ENCODE measurements at regions not wholly inside any gene's neighbourhood (a gene's known extent, or its start where the extent isn't known, plus 50 kb on each side); places are given as distances from the start of the nearest gene placed in this dataset.
A peak's percentile ranks its signal among the peaks of the same experiment; 100 is the strongest.

GRCh38 chr12:19848421-19848820, 409.1 kb downstream of the AEBP2 start:
- peaks cover 11% of the 10 kb centered on the region for H3K9me3 Mint-ChIP-seq
- H3K4me1 Mint-ChIP-seq (ENCODE audit: low read depth): peaks cover 28% of the 10 kb centered on the region
- H3K27ac Mint-ChIP-seq: no peak overlapping the region
- TF ChIP-seq, protein P1, sequence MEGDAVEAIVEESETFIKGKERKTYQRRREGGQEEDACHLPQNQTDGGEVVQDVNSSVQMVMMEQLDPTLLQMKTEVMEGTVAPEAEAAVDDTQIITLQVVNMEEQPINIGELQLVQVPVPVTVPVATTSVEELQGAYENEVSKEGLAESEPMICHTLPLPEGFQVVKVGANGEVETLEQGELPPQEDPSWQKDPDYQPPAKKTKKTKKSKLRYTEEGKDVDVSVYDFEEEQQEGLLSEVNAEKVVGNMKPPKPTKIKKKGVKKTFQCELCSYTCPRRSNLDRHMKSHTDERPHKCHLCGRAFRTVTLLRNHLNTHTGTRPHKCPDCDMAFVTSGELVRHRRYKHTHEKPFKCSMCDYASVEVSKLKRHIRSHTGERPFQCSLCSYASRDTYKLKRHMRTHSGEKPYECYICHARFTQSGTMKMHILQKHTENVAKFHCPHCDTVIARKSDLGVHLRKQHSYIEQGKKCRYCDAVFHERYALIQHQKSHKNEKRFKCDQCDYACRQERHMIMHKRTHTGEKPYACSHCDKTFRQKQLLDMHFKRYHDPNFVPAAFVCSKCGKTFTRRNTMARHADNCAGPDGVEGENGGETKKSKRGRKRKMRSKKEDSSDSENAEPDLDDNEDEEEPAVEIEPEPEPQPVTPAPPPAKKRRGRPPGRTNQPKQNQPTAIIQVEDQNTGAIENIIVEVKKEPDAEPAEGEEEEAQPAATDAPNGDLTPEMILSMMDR (IDR thresholded peaks at IDR 0.05): no peak
- H3K36me3 Mint-ChIP-seq (ENCODE audit: low read depth): no peaks in the 10 kb centered on the region
- H3K27me3 Mint-ChIP-seq (ENCODE audit: insufficient read depth): no peaks in the 10 kb centered on the region; the same call in 1 of the 2 replicates
- H3K4me3 Mint-ChIP-seq: no peak overlapping the region
- DNase-seq: no peak

DNA sequence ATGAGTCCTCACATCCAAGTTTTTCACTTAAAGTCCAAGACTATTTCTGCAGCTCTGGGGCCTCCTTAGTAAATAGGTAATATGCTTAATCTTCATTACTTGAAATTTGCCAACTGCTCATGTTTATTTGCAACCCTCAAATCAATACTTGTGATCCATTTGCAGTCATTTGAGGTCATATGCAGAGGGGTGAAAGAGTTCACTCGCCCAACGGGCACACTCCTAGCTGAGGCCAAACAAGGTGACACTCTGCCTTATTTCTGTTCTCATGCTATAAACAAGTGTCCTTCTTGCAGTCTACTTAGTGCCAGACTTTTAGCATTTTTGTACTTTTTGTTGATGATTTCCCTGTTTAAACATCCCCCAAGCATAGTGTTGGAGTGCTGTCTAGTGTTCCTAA, 409.9 kb downstream of the AEBP2 start:
- peaks cover 28% of the 10 kb centered on the region for H3K4me1 Mint-ChIP-seq (ENCODE audit: low read depth)

GRCh38 chr12:19850346-19851065, 411.2 kb downstream of the AEBP2 start:
- TF ChIP-seq, protein P1 (IDR thresholded peaks at IDR 0.05): no peak
- H3K27ac Mint-ChIP-seq: no peak overlapping the region; the same call in 1 of the 2 replicates
- peaks cover 28% of the 10 kb centered on the region for H3K4me1 Mint-ChIP-seq (ENCODE audit: low read depth)
- H3K27me3 Mint-ChIP-seq (ENCODE audit: insufficient read depth): no peaks in the 10 kb centered on the region; the same call in 1 of the 2 replicates
- peak; percentile 3 for DNase-seq
- H3K4me3 Mint-ChIP-seq: no peak overlapping the region; the same call in 1 of the 2 replicates
- no peaks in the 10 kb centered on the region for H3K36me3 Mint-ChIP-seq (ENCODE audit: low read depth)
- H3K9me3 Mint-ChIP-seq: peaks cover 11% of the 10 kb centered on the region

More for the DNA sequence above, 409.9 kb downstream of the AEBP2 start:
- Mint-ChIP-seq H3K9me3 (peaks cover 11% of the 10 kb centered on the region), H3K27me3 (ENCODE audit: insufficient read depth) (no peaks in the 10 kb centered on the region; the same call in 1 of the 2 replicates), H3K36me3 (ENCODE audit: low read depth) (no peaks in the 10 kb centered on the region), H3K4me3 (no peak overlapping the region), H3K27ac (no peak overlapping the region)
- TF ChIP-seq, protein P1 (IDR thresholded peaks at IDR 0.05): no peak
- DNase-seq: no peak

- H3K27me3 Mint-ChIP-seq (ENCODE audit: insufficient read depth): no peaks in the 10 kb centered on the region; the same call in 1 of the 2 replicates
- H3K4me1 Mint-ChIP-seq (ENCODE audit: low read depth): peaks cover 15% of the 10 kb centered on the region
- TF ChIP-seq, protein P1 (IDR thresholded peaks at IDR 0.05): no peak
- H3K4me3 Mint-ChIP-seq: peak overlapping the region; percentile 10; the same call in 1 of the 2 replicates
- DNase-seq: no peak
- peaks cover 11% of the 10 kb centered on the region for H3K9me3 Mint-ChIP-seq
- H3K27ac Mint-ChIP-seq: no peak overlapping the region; the same call in 1 of the 2 replicates
- H3K36me3 Mint-ChIP-seq (ENCODE audit: low read depth): no peaks in the 10 kb centered on the region
Observed at GRCh38 chr12:19852100-19852855, 413.0 kb downstream of the AEBP2 start.

DNA sequence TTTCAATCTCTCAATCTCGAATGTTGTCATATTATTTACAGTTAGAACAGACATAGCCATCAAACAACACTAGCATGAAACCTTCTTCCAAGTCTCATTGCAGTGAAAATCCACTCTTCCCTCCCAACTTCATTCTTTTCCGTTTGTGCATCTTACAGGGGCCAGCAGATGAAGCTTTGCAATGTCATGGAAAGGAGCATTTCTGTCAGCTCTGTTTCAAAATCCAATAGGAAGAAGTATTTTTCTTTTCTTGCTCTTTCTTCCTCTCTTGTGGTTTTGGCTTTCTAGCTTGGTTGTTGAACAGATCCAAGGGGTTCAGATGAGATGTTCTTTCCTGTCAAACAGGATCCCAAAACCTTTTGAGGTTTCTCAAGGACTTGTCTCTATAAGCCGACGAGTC, 416.6 kb downstream of the AEBP2 start:
- H3K36me3 Mint-ChIP-seq (ENCODE audit: low read depth): no peaks in the 10 kb centered on the region
- no peak overlapping the region; the same call in 1 of the 2 replicates for H3K27ac Mint-ChIP-seq
- no peak for DNase-seq
- peaks cover 5% of the 10 kb centered on the region; the same call in 1 of the 2 replicates for H3K9me3 Mint-ChIP-seq
- H3K4me3 Mint-ChIP-seq: no peak overlapping the region; the same call in 1 of the 2 replicates
- TF ChIP-seq, protein P1 (IDR thresholded peaks at IDR 0.05): no peak
- H3K4me1 Mint-ChIP-seq (ENCODE audit: low read depth): peaks cover 6% of the 10 kb centered on the region; the same call in 1 of the 2 replicates
- H3K27me3 Mint-ChIP-seq (ENCODE audit: insufficient read depth): no peaks in the 10 kb centered on the region; the same call in none of the 2 replicates
